Activated effector memory CD4-positive, alpha-beta T cell treated with Interleukin-2 at 50 U/mL for 16 hours (primary cell): ENCODE measurements at regions not wholly inside any gene's neighbourhood (a gene's known extent, or its start where the extent isn't known, plus 50 kb on each side); places are given as distances from the start of the nearest gene placed in this dataset.

Experiments used
- DNase-seq: peaks from one replicate; pipeline ENCODE4 v3.0.0-alpha.2; 2020

DNA sequence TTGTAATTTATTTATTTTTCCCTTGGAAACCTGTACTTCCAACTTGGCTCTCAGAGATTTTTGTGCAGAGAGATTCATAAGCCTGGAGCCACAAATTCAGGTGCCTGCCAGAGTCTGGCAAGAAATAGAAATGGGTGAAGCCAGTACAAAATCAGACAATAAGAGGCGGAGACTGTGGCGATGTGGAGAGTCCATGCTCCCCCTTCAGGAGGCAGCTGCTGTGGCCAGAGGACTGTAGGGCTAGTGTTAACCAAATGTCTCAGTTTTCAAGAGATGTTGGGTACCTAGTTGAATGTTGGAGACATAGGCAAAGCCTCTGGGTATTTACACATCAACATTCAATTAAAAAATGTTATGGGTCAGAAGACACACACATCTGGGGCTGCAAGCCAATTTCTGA, 208.6 kb downstream of the PSAT1 start:
- no peak for DNase-seq

DNA sequence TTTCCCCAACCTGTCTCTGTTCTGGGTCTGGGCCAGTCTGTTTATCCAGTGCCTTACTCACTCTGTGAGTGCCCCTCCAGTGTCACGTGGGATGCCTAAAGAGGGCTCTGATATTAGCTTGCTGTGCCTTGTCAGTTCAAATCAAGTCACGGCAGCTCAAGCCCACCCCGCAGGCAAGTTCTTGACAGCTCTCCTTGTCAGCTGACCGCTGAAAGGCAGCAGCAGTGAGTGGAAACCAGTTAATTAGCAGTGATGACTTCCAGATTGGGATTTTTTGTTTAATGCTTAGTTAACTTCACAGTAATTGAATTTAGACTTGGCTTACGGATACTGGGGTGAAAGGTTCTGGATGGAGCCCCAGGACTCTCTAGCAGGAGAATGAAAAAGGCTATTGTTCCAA, 210.1 kb downstream of the PSAT1 start:
- DNase-seq, result no peak

DNA sequence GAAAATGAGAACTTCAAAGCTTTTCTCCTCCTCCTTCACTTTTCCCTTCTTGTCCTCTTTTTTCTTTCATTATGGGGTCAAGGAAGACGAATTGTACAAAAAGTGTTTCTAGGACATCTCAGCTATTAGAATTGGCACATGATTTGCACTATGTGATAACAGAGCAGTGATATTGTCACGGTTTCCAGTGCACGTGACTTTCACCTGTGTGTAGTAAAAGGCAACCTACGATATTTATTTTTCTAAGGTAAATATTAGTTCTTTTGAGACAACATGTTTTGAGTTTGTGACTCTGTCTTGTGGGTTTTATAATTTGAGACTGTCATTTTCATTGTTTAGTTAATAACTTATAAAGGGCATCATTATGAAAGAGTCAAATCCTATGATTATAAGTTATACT, 213.1 kb downstream of the PSAT1 start:
- no peak for DNase-seq

DNA sequence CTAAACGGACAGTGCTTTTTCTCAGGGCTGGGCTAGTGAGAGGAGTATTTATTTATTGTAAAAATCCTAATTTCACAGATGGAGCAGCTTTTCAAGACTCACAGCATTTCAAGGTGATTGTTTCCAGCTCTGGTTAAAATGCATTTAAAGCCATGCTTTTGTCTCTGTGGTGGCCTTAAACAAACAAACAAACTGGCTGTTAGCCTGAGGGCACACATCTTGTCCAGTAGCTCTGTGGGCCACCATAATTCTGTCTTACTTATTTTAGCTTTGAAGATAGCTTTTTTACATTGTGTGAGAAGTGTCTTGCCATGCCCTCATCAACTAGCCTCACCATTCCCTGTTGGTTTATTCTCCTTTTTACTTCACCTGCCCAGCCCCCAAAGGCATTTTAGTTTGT, 218.2 kb downstream of the PSAT1 start:
- DNase-seq, result no peak

DNA sequence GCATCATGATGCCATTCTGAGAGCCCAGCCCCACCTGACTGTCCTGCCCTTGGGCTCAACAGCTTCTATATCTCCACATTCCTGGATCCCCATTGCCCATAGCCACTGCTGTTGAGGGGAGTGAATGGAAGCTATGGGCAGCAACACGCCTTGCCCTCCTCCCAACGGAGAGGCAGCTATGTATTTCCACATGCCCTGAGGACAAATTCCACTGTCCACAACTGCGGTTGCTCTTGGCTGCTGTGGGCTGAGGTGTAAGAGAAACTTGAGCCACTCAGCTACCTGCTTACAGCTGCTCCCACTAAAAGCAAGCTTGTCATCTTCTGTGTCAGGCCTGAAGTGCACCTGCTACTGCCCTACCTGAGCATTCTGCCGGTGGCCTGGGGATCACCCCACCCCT, 222.9 kb downstream of the PSAT1 start:
- DNase-seq, result no peak

DNA sequence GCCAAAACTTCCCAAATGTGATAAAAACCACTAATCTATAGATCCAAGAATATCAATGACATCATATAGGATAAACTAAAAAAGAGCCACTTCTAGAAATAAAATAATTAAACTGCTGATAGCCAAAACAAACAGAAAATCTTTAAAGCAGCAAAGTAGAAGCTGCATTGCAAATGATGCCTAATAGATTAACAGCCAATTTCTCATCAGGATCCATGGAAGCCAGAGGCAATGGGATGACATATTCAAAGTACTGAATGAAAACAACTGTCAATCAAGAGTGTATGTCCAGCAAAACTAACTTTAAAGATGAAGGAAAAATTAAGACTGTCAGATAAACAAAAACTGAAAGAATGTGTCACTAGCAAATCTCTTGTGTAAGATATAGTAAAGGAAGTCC, 224.8 kb downstream of the PSAT1 start:
- DNase-seq, result no peak

DNA sequence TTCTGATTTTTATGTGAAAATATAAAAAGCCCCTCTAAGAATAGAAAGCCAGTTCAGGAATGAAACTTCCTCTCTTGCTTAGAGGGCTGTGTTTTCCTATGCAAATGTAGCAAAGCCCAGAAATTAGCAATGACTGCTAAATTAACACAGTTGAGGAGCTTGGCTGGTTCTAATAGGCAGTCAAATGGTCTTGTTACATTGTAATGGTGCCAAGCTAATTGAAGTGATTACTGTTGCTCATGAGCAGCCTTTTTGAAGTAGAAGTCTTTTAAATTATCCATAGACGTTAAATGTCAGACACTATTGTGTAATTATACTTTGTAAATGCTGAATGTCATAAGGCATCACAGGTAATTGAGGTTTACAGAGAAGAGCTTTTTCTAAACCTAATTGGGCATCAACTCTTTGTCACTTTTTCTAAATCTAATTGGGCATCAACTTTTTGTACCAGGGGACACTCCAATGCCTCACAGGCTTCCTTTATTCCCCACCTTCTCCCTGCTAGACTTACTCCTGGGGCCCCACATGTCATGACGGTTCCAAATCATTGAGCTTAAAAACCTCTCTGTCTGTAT, 229.1 kb downstream of the PSAT1 start:
- DNase-seq, result no peak

DNA sequence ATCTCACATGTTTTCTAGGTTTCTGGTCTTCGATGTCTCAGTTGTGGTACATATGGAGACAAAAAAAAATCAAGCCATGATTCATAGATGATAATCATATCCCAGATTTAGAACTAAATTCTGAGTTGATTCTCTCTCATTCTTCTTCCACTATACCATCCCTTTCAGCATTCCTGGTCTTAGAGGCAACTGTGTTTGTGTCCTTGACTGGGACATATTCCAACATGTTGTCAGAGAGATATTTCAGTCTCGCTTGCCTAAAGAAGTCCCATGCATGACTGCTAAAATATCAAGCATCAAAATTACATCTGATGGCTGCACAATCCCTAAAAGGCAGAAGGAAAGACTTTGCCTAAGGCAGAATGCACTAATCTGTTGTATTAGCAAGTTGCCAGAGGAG, 236.6 kb downstream of the PSAT1 start:
- no peak for DNase-seq

DNA sequence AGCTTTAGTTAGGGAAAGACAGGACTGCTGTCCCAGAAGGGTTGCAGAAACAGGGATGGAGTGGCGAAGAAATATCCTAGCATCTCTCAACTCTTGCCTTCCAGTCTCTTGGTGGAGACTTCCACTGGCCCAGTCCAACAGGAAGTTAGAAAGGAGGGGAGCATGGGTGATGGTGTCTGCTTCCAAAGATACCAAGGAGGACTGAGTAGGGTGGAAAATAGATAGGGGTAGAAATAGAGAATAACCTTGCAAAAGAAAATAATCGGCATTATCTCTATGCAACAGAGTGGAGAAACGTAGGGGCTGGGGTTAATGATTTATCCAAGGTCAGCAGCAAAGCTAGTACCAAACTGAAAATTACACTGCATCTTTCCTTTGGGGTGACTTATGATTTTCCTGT, 242.3 kb downstream of the PSAT1 start:
- no peak for DNase-seq

DNA sequence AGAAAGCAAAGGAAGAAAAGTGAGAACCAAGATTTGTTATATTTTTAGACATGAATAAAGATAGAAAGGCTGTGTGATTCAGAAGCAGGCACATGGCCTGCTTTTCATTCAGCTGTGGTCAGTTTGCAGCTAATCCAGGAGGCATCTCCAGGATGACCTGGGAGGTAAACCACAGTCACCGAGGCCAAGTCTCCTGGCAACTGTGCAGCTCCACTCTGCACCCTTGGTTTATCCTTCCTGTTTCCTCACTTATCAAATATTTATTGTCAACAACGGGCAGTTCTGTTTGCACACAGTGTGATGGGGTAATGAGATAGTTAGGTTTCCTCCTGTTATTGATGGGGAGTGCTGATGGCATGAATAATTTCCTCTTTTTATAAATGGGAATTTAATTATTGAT, 243.0 kb downstream of the PSAT1 start:
- no peak for DNase-seq

DNA sequence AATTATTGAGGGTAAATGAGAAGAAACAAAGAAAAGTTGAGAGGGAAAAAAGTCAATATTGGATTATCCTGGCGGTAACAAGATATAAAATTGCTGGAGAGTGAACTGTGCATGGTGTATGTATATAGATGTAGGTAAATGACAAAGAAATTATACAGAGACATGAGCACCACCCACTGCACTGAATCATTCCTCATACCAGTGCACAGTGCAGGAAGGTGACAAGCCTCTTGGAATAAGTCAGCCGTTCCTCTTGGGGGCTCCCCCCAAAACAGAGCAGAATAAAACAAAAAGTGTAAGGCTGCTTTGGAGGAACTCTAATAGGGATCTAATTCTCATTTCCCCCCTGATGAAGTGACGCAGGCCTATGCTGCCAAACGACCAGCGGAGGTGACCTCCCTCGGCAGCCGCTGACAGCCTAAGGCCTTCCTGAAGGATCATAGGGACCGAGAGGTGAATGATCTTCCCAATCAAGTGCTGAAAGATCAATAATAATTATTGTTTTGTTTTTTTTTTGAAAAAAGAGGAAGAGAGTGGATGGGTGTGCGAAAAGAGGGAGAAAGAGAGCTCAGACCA, 245.0 kb downstream of the PSAT1 start:
- DNase-seq, result no peak

DNA sequence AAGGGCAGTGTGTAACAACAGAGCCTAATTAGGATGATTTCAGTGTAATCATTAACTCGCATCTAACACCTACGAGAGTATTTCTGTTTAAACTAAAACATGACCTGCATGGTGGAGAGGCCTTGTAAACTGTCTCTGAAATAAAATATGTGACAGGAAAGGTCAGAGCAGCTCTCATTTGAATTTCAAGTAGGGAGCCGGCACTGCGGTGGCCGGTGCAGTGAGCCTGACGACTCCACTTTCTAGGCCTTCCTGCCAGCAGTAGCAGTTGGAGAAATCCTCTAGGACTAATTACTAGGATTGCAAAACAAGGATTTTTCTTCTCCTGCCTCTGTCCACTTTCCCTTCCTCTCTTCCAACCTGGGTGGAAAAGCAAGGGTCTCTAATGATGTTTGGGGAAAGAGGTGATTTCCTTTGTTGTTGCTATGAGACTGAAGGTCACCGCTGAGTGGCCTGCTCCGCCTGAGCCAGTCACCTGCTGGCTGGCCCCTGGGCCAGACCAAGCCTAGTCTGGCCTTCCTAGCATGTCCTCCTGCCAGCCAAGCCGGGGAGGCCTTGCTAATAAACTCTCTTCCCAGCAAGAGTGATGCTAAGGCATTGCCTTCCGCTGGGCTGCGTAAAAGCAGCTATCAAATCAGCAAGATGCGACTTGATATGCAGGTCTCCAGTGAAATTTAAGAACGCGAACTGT, 245.7 kb downstream of the PSAT1 start:
- DNase-seq, result no peak

DNA sequence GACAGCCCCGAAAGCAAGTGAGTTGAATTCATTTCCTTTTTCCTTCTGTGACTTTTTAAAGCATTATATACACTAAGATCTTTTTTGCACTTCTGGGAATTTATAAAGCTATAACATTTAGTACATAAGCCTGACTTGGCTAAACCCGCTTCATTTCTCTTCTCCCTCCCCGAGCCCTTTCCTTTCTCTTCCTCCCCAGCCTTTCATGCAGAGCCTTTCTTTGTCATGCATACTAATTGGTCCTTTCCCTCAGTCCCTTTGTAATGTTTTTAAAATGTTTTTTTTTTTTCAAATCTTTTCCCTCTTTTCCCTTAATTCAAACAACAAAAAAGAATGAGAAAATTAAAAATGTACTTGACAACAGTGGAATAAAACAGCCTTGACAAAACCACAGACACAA, 246.4 kb downstream of the PSAT1 start:
- DNase-seq, result no peak

DNA sequence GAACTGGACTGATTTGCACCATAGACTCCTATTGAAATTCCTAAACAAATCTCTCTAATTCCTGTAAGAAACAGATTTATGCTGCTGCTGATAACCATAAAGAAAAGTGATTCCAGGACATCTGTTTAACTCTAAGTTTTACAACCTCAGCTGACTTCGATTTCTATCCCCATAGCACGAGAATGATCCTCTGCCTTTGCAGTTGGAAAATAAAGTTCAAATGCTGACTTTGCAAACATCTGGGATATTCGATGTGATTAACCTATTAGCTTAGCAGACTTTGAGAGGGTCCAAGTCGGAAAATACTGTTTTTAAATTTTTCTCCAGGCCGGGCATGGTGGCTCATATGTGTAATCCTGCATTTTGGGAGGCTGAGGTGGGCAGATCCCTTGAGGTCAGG, 247.3 kb downstream of the PSAT1 start:
- DNase-seq, result no peak

DNA sequence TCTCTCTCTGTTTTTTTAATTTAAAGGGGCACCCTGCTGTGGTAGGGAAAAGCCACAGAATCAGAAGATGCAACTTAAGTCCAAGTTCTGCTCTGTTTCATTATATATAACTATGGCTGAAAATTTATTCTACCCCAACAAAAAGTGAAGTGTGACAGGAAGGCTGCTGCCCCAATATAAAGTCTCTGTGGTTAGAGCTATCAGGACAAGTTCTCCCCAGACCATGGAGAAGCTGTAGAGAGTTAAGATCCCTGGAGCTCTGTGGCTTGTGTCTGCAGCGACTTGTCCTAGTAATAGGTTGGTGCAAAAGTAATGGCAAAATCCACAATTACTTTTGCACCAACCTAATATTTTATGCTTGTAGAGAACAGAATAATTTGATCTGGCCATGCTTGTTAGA, 250.9 kb downstream of the PSAT1 start:
- no peak for DNase-seq

DNA sequence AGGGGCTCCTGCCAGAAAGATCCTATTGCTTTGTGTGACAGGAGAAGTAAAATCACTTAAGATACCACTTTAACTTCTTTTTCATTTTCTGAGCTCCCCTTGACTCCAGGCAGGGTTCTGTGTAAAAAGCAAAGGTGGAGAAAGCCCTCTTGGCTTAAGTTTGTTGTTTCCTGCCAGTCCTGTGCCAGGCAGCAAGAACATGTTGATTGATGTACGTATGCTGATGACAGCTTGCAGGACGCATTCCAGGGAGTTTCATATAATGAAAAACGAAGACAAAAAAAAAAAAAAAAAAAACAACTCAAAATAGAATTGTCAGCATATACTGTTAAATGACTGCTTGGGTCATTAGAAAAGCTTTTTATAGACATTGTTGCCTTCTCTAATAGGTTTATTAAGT, 251.7 kb downstream of the PSAT1 start:
- DNase-seq, result no peak

DNA sequence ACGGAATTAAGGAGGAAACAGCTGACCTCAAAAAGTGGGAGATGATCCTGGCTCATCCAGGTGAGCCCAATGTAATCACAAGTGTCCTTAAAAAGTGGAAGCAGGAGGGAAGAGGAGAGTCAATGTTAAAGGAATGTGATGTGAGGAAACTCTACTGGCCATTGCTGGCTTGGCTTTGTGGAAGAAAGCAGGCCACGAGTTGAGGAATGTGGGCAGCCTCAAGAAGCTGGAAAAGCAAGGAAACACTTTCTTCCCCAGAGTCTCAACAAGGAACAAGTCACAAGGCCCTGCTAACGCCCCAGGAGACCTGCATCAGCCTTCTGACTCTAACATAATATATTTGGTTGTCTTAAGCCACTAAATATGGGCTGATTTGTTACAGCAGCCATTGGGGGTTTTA, 252.8 kb downstream of the PSAT1 start:
- no peak for DNase-seq

DNA sequence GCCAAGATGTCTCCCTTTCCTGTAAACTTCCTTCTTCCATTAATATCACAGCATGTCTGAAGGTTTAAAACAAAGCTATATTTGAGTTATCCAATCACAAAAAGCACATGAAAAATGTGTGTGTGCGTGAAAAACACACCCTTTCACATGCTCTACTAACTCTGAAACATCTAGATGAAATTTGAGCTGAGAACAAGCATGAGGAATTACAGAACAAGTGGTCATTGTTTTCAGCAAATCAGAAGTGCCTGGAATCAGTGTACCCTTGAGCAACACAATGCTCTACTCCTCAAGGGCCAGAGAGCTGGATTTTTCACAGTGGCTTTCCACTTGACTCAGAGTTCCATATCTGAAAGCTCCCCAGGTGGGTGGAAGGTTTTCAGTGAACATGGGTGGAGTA, 255.9 kb downstream of the PSAT1 start:
- no peak for DNase-seq

DNA sequence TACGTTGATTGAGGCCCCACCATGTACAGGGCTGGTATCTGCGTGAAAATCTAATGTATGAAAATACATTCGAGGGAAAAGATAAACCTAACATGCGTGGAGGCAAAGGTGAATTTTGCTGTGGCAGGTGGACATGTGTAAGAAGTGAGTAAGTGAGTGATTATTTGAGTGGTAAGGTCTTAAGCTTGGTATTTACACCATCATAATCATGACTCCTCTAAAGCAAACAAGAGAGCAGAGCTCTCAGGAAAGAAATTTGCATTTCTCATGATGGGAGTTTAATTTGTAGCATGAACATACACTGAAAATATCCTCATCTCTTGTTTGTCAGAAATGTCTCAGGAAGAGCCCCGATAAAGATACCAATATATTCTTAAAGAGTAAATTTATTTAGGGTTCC, 260.6 kb downstream of the PSAT1 start:
- DNase-seq, result no peak

DNA sequence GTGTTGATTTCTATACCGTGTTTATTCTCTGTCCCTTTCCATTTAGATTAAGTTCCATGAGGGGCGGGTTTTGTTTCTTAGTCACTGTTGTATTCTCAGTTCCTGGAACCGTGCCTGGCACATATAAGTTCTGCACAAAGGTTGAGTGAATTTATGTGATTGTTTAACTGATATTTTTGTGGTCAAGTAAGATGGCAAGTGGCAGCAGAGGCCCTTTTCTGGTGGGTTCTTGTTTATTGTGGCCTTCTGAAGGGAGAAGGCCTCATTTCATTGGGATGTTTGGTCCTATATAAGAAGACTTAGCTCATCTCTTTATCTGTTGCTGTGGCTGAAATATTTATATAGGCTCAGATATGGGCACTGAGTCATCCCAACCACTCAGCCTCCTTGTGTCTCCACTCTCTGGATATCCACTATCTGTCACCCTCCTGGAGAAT, 262.5 kb downstream of the PSAT1 start:
- DNase-seq, result no peak

DNA sequence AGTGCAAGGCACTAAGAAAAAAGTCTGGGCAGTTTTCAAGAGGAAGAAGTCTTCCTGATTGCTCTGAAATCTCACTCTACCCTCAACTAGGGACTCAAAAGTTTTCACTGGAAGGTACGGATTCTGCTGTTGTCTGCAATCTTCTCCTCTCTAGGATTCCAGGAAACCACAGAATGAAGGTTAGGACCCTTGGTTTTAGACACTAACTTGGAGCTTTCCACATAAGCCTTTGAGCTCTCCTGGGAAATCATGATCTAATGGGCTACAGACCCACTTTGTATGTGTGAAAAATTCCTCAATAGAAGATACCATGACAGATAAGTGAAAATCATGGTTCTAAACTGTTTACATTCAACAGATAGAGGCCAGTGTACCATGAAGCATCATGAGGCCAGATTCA, 265.1 kb downstream of the PSAT1 start:
- DNase-seq, result no peak

DNA sequence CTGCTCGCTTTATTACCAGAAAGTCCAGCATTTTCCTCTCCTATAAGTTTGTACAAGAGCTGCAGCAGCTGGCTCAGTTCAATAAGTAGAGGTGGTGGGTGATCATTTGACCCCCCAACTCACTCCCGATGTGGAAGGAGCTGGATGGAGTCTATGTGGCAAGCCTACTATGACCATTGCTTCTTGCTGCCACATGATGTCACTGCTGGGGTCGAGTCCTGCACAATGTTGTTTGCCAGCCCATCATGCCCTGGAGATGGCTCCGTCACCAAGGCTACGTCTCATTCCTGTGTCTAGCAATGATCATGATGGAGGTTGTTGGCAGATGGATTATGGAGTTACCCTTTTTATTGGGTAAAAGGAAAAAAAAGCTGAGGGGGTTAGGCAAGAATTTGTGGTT, 266.3 kb downstream of the PSAT1 start:
- DNase-seq, result no peak

DNA sequence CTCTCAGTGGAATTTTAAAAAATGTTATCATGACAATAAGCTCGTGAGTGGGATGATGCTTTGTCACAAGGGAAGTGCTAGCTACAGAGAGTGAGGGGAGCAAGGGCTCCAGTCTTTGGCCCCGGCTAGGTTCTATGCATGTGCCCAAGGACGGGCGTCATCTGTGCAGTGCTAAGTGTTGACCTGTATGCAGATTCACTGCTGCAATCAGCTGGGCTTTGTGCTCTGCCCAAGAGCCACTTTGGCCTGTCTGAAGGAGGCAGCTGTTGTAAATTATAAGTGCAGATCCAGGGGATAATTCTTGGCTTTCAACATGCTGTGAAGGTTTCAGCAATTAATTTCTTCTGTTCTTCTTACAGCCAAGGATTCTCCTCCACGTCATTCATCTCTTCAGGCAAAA, 268.6 kb downstream of the PSAT1 start:
- no peak for DNase-seq

DNA sequence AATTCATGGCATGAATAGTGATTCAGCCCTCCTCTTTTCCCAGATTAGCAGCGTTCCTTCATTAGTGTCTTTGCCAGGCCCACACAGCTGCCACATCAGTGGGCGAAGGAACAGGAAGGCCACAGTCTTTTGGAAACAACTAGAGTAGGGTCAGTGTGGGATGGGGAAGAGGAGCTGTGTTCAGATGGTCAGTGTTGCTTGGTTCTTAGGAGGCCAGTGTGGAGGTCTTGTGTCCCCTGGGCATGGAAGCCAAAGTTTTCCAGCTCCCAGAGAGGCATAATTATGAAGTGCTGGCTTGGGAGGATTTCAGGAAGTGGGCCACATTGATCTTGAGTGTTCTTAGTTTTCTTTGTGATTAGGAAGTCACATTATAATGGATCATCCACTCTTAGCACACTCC, 269.6 kb downstream of the PSAT1 start:
- no peak for DNase-seq
